ENCODE measurements at regions not wholly inside any gene's neighbourhood (a gene's known extent, or its start where the extent isn't known, plus 50 kb on each side); places are given as distances from the start of the nearest gene placed in this dataset.

GRCh38 chr7:42534441-42534840 lies 297.4 kb upstream of the GLI3 start:
- Histone ChIP-seq H3K27me3 (no peaks in the 10 kb centered on the region), H3K4me1 (no peaks in the 10 kb centered on the region), H3K9me3 (no peaks in the 10 kb centered on the region), H3K36me3 (no peaks in the 10 kb centered on the region), H3K4me3 (ENCODE audit: low read depth, low read length) (no peak overlapping the region)
- no peak for TF ChIP-seq CTCF (IDR thresholded peaks at IDR 0.05; ENCODE audit: low read depth, low read length)
- DNase-seq, result no peak

- no peaks in the 10 kb centered on the region for H3K36me3 ChIP-seq
- no peak for TF ChIP-seq CTCF (IDR thresholded peaks at IDR 0.05; ENCODE audit: low read depth, low read length)
- H3K4me1 ChIP-seq, result no peaks in the 10 kb centered on the region
- H3K27me3 ChIP-seq, result no peaks in the 10 kb centered on the region
- no peak overlapping the region for H3K4me3 ChIP-seq (ENCODE audit: low read depth, low read length)
- DNase-seq, result no peak
- H3K9me3 ChIP-seq, result 0 out of 2 replicates have a peak, but pooled peaks cover 3% of the 10 kb centered on the region
These were observed 290.0 kb upstream of the GLI3 start for GRCh38 chr7:42527004-42527403.

GRCh38 chr7:42522227-42522991 lies 285.4 kb upstream of the GLI3 start:
- TF ChIP-seq CTCF (IDR thresholded peaks at IDR 0.05; ENCODE audit: low read depth, low read length), result no peak
- Histone ChIP-seq H3K36me3 (no peaks in the 10 kb centered on the region), H3K4me3 (ENCODE audit: low read depth, low read length) (no peak overlapping the region), H3K9me3 (no peaks in the 10 kb centered on the region), H3K4me1 (no peaks in the 10 kb centered on the region), H3K27me3 (no peaks in the 10 kb centered on the region)
- DNase-seq, result no peak

- Histone ChIP-seq H3K27me3 (no peaks in the 10 kb centered on the region), H3K4me3 (ENCODE audit: low read depth, low read length) (no peak overlapping the region), H3K4me1 (no peaks in the 10 kb centered on the region), H3K36me3 (no peaks in the 10 kb centered on the region), H3K9me3 (no peaks in the 10 kb centered on the region)
- no peak for TF ChIP-seq CTCF (IDR thresholded peaks at IDR 0.05; ENCODE audit: low read depth, low read length)
- no peak for DNase-seq
These were observed 274.0 kb upstream of the GLI3 start for GRCh38 chr7:42511027-42511426.

- H3K36me3 ChIP-seq, result no peaks in the 10 kb centered on the region
- H3K4me1 ChIP-seq, result no peaks in the 10 kb centered on the region
- TF ChIP-seq CTCF (IDR thresholded peaks at IDR 0.05; ENCODE audit: low read depth, low read length), result no peak
- H3K27me3 ChIP-seq, result no peaks in the 10 kb centered on the region
- DNase-seq, result no peak
- H3K4me3 ChIP-seq (ENCODE audit: low read depth, low read length), result no peak overlapping the region
- no peaks in the 10 kb centered on the region for H3K9me3 ChIP-seq
These were observed 269.1 kb upstream of the GLI3 start for GRCh38 chr7:42506097-42506496.

- Histone ChIP-seq H3K4me3 (ENCODE audit: low read depth, low read length) (no peak overlapping the region), H3K27me3 (no peaks in the 10 kb centered on the region), H3K4me1 (no peaks in the 10 kb centered on the region), H3K36me3 (no peaks in the 10 kb centered on the region), H3K9me3 (no peaks in the 10 kb centered on the region)
- TF ChIP-seq CTCF (IDR thresholded peaks at IDR 0.05; ENCODE audit: low read depth, low read length), result no peak
- no peak for DNase-seq
These were observed 265.0 kb upstream of the GLI3 start for GRCh38 chr7:42502022-42502421.
